ENCODE measurements at regions not wholly inside any gene's neighbourhood (a gene's known extent, or its start where the extent isn't known, plus 50 kb on each side); places are given as distances from the start of the nearest gene placed in this dataset.

DNA sequence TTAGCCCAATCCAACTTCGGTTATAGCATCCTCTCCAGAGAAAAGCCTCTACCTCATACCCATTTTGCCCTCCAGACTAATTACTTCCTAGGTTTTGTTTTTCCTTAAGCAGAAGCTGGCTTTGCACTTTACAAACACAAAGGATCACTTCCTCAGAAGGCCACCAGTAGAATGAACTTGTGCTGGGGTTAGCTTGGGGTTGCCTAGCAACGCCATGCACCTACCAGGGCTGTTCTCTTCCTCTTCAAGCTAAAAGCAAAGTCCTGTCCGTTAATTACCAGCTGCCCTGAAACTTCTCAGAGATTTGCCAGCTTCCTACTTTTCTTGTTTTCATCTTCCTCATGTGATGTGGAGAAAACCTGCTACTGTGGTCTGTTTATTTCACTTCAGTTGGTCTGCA, 132.0 kb upstream of the WWC1 start:
- no peak for DNase-seq (ENCODE audit: low read depth)

- DNase-seq (ENCODE audit: low read depth): no peak
Measured at GRCh38 chr5:168162464-168162863, 129.0 kb upstream of the WWC1 start.

DNA sequence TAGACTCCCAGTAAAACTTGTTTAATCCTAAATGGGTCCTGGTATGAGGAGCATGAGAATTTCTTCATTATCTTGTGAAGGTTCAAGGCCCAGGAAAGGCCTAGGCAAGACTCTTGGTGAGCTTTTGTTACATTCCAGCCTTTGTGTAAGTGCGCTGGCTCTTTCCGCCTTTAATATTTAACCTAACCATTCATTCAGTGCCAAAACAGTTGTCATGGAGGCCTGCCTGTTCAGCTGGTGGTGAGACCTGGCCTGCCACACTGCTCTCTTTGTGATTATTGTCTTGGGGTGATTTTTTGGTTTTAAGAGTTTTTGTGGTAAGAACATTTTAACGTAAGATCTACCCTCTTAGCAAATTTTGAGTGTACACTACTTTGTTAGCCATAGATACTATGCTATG, 127.5 kb upstream of the WWC1 start:
- DNase-seq (ENCODE audit: low read depth): no peak

- DNase-seq (ENCODE audit: low read depth): no peak
Measured at GRCh38 chr5:168165221-168165914, 126.1 kb upstream of the WWC1 start.

DNA sequence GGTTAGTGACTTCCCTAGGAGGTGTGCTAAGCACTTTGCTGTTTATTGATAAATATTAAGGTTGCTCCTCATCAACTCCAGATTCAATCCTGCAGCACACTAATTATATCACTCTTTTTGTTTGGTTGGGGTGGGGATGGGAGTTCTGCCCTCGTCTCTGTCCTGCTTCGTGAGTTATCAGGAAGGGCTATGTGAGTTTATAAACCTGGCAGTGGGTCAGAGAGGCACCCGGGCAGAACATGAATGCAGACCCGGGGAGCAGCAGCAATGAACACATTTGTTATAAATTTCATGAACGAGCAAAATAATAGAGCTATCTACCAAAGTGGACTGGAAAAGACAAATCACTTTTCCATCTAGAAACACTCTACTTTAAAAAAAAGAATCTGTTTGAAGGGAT, 125.5 kb upstream of the WWC1 start:
- DNase-seq (ENCODE audit: low read depth): no peak

DNA sequence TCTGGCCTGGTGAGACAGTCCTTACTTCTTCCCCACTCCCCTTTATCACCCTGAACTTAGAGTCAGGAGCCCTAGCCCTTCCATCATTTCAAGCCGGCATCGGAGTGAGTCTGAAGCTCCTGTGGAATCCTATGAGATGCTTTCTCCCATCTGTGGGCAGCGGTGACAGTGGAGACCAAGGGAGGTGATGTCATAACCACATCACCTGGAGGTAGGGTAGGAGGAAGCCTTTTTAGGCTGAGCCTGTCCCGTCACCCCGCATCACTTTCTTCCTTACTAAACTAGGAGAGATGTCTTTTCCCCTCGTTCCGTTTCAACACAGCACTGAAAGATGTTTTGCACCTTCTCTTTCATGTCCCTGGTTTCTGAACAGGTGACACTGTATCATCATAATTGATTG, 124.1 kb upstream of the WWC1 start:
- DNase-seq (ENCODE audit: low read depth): no peak

GRCh38 chr5:168168978-168169698, 122.3 kb upstream of the WWC1 start:
- no peak for DNase-seq (ENCODE audit: low read depth)

DNA sequence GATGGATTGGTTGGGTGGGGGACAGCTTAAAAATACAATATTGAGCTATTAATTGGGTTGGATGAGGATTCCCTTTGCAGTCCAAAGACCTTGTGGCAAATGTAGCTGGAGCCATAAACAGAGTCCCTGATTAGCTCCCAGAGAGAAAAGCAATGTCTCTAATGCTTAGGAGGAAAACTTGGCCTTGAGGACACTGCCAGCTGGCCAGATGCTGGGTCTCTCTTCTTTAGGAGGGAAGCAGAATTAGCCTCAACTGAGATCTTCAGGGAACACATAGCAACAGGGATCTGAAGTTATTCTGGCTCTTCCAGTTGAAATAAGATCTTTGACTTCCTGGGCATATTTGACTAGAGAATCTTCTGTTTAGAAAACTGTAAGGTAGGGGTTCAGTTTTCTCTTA, 121.7 kb upstream of the WWC1 start:
- DNase-seq (ENCODE audit: low read depth): no peak

GRCh38 chr5:168171901-168172759, 119.3 kb upstream of the WWC1 start:
- no peak for DNase-seq (ENCODE audit: low read depth)

DNA sequence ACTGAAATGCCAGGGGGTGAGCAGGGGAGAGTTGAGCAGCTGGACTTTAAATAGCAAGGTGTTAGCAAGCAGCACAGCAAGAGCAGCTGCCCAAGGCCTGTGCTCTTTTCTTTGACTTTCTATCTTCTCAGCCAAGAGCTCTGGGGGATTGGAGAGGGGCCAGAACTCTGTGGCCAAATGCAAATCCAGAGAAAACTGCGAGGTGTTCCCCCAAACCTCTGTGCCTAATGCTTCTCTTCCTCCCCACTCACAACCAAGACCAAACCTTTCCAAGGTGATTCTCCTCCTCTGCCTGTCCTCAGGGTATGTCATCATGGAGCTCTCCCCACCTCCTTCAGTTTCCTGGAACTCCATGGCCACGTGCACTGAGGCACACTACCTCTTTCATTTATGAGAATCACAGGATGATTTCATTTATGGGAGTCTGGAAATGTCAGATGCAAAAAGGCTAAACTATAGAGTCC, 118.7 kb upstream of the WWC1 start:
- DNase-seq (ENCODE audit: low read depth): no peak

DNA sequence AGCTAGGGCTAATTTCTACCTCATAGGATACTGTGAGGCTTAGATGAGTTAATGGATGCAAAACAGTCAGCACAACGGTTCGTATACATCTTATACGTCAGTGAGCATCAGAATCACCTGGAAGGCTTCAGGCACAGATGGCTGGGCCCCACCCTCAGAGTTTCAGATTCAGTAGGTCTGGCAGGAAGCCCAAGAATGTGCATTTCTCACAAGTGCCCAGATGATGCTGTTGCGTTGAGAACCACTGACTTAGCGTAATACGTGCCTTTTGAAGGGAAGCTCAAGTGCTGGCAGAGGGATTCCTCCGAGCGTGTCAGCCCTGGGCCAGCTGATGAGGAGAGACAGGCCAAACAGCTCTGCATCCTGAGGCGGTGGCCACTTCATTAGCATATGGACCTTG, 117.1 kb upstream of the WWC1 start:
- no peak for DNase-seq (ENCODE audit: low read depth)

DNA sequence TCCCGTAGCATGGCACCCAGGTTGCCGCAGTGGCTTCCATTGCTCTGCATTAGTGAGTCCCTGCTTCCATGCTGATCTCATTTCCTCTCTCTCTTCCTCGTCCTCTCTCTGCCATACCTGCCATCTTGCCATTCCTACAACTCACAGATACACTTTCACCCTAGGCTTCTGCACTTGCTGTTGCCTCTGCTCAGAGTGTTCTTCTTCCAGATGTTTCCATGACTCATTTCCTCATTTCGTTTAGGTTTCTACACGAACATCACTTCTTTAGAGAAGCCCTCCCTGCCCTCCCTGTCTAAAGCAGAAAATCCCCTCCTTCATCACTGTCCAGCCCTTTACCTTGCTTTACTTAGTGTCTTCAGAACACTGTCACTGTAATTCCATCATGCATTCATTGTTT, 115.2 kb upstream of the WWC1 start:
- DNase-seq (ENCODE audit: low read depth): no peak

GRCh38 chr5:168176941-168177340, 114.5 kb upstream of the WWC1 start:
- DNase-seq (ENCODE audit: low read depth): no peak

DNA sequence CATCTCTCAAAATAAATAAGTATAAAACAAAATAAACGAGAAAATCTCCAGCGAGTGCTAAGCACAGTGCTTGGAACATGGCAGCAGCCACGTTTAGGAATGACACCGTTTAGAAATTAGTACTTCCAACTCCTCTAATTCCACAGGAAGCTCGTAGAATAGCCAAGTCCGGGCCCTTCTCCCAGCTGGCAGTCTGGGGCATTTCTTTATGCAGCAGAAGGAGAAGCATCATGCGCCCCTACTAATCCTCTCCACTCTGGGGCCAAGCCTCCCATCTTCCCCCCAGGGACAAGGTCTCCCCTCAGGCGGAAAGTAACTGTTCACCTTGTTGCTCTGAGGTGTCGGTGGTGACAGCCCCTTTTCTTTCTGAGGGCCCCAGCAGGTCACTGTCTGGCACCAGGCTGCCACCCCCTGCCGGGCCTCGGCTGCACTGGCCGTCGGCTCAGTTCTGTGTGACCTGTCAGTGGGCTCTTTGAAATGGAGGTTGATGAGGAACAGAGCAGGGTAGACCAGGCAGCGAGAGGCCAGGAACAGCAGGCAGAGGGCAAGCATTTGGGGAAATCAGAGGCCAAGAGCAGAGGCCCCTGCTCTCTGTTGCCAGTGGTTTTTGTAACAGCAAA, 113.5 kb upstream of the WWC1 start:
- DNase-seq (ENCODE audit: low read depth): no peak

- DNase-seq (ENCODE audit: low read depth): no peak
Measured at GRCh38 chr5:168179192-168179593, 112.3 kb upstream of the WWC1 start.

GRCh38 chr5:168182269-168182668, 109.2 kb upstream of the WWC1 start:
- DNase-seq (ENCODE audit: low read depth): no peak

DNA sequence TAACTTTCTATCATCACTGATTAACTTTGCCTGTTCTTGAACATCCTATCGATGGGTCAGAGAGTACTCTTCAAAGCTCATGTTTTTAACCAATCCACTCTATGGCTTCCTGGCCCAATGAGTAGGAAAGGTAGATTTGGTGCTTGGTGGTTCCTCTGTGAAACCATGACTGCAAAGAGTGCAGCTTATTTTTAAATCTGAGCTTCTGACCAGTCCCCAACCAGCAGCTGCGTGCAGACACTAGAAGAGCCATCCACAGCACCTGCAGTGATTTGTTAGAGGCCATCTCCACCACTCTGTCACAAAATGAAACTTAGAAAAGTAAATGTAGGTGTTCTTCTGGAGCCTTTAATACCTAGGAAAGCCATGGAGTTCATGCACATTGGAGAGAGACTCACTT, 107.3 kb upstream of the WWC1 start:
- no peak for DNase-seq (ENCODE audit: low read depth)

- DNase-seq (ENCODE audit: low read depth): no peak
Measured at GRCh38 chr5:168186289-168187074, 105.0 kb upstream of the WWC1 start.

DNA sequence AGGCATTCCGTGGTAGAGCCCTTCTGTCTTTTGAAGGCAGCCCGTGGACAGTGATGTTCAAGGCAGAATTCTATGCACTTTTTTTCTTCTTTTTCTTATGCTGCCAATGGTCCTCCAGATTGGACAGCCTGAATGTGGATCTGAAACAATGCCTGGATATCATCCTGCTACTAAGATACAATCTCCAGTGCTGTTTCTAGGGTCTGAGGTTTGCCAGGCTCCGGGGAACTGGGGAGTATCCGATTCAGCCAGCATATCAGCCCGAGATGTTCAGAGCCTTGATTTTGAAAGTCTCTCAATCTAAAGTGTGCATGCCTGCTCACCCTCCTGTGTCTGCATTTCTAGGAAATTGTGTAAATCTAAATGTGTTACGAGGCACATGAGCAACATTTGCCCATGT, 103.8 kb upstream of the WWC1 start:
- no peak for DNase-seq (ENCODE audit: low read depth)

- no peak for DNase-seq (ENCODE audit: low read depth)
Measured at GRCh38 chr5:168188182-168188581, 103.3 kb upstream of the WWC1 start.

GRCh38 chr5:168192120-168192519, 99.3 kb upstream of the WWC1 start:
- DNase-seq (ENCODE audit: low read depth): no peak

Data from LHCN-M2 (cell line).